ENCODE measurements at regions not wholly inside any gene's neighbourhood (a gene's known extent, or its start where the extent isn't known, plus 50 kb on each side); places are given as distances from the start of the nearest gene placed in this dataset.

DNA sequence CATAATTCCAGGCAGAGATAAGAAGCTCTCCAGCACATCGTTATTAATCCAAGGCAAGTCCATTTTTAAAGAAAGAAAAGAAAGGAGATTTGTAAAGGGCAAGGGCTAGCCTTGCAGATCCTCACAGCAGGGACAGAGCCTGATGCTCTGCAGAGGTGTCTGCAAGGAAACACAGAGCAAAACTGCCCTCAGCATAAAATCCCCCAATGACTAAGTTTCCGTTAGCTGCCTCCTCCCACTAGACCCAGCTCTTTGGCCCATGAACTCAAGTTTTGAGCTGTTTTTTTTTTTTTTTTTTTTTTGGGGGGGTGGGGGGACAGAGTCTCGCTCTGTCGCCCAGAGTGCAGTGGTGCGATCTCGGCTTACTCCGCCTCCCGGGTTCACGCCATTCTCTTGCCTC, 300.7 kb downstream of the MTERF1 start:
- no peaks in the 10 kb centered on the region for H3K27me3 Mint-ChIP-seq (ENCODE audit: low read depth)
- no peak overlapping the region for H3K4me3 Mint-ChIP-seq
- TF ChIP-seq NR2C2 (CRISPR knock-in tag; IDR thresholded peaks at IDR 0.05): no peak
- TF ChIP-seq, protein P1, sequence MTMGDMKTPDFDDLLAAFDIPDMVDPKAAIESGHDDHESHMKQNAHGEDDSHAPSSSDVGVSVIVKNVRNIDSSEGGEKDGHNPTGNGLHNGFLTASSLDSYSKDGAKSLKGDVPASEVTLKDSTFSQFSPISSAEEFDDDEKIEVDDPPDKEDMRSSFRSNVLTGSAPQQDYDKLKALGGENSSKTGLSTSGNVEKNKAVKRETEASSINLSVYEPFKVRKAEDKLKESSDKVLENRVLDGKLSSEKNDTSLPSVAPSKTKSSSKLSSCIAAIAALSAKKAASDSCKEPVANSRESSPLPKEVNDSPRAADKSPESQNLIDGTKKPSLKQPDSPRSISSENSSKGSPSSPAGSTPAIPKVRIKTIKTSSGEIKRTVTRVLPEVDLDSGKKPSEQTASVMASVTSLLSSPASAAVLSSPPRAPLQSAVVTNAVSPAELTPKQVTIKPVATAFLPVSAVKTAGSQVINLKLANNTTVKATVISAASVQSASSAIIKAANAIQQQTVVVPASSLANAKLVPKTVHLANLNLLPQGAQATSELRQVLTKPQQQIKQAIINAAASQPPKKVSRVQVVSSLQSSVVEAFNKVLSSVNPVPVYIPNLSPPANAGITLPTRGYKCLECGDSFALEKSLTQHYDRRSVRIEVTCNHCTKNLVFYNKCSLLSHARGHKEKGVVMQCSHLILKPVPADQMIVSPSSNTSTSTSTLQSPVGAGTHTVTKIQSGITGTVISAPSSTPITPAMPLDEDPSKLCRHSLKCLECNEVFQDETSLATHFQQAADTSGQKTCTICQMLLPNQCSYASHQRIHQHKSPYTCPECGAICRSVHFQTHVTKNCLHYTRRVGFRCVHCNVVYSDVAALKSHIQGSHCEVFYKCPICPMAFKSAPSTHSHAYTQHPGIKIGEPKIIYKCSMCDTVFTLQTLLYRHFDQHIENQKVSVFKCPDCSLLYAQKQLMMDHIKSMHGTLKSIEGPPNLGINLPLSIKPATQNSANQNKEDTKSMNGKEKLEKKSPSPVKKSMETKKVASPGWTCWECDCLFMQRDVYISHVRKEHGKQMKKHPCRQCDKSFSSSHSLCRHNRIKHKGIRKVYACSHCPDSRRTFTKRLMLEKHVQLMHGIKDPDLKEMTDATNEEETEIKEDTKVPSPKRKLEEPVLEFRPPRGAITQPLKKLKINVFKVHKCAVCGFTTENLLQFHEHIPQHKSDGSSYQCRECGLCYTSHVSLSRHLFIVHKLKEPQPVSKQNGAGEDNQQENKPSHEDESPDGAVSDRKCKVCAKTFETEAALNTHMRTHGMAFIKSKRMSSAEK (CRISPR knock-in tag; IDR thresholded peaks at IDR 0.05; ENCODE audit: borderline replicate concordance): no peak
- ATAC-seq (no peak), DNase-seq (ENCODE audit: low spot score) (no peak)
- H3K9me3 Mint-ChIP-seq: peaks cover 13% of the 10 kb centered on the region
- ChIA-PET POLR2A (interaction anchor here (0.7 kb wide), 1 partner anchor 24 kb away, joined by 5 read pairs; no protein-coding TSS in a partner anchor), CTCF (no interaction called here)
- no peak overlapping the region for H3K27ac Mint-ChIP-seq
- peaks cover 28% of the 10 kb centered on the region for H3K4me1 Mint-ChIP-seq
- H3K36me3 Mint-ChIP-seq: 0 out of 2 replicates have a peak, but pooled peaks cover 3% of the 10 kb centered on the region

DNA sequence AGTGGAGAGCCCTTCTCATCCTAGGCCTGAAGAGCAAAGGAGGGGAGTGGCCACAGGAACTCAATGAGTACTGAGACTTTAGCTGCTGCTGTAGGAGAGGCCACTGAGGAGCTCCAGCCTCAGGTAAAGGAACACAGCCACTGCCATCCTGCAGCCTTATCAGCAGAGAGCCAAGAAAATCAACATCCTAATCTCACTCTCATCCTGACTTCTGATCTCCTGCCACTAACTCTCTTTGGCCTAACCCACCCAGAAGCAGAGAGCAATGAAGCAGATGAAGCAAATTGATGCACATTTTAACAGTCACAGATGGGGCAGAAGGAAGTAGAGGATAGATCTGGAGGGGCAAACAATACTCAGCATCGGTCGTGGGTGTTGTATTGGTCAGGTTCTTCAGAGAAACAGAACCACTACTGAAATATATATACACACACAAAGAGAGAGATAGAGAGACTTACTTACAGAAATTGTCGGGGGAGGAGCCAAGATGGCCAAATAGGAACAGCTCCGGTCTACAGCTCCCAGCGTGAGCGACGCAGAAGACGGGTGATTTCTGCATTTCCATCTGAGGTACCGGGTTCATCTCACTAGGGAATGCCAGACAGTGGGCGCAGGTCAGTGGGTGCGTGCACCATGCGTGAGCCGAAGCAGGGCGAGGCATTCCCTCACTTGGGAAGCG, 297.6 kb downstream of the MTERF1 start:
- ATAC-seq (peak; percentile 84), DNase-seq (ENCODE audit: low spot score) (no peak)
- Mint-ChIP-seq H3K4me1 (peaks cover 28% of the 10 kb centered on the region), H3K27me3 (ENCODE audit: low read depth) (no peaks in the 10 kb centered on the region), H3K36me3 (0 out of 2 replicates have a peak, but pooled peaks cover 3% of the 10 kb centered on the region), H3K9me3 (0 out of 2 replicates have a peak, but pooled peaks cover 3% of the 10 kb centered on the region), H3K27ac (peak overlapping the region; percentile 75), H3K4me3 (peak overlapping the region; percentile 59)
- POLR2A ChIA-PET: no interaction called here
- TF ChIP-seq, protein P2, sequence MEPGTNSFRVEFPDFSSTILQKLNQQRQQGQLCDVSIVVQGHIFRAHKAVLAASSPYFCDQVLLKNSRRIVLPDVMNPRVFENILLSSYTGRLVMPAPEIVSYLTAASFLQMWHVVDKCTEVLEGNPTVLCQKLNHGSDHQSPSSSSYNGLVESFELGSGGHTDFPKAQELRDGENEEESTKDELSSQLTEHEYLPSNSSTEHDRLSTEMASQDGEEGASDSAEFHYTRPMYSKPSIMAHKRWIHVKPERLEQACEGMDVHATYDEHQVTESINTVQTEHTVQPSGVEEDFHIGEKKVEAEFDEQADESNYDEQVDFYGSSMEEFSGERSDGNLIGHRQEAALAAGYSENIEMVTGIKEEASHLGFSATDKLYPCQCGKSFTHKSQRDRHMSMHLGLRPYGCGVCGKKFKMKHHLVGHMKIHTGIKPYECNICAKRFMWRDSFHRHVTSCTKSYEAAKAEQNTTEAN (CRISPR knock-in tag; IDR thresholded peaks at IDR 0.05): no peak
- TF ChIP-seq FOXK1 (CRISPR knock-in tag; IDR thresholded peaks at IDR 0.05): no peak
- no peak for TF ChIP-seq ZNF281 (CRISPR knock-in tag; IDR thresholded peaks at IDR 0.05)
- TF ChIP-seq GABPB1 (CRISPR knock-in tag; IDR thresholded peaks at IDR 0.05): no peak
- TF ChIP-seq, protein P3, sequence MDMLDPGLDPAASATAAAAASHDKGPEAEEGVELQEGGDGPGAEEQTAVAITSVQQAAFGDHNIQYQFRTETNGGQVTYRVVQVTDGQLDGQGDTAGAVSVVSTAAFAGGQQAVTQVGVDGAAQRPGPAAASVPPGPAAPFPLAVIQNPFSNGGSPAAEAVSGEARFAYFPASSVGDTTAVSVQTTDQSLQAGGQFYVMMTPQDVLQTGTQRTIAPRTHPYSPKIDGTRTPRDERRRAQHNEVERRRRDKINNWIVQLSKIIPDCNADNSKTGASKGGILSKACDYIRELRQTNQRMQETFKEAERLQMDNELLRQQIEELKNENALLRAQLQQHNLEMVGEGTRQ (CRISPR knock-in tag; IDR thresholded peaks at IDR 0.05): no peak
- TF ChIP-seq, protein P4, sequence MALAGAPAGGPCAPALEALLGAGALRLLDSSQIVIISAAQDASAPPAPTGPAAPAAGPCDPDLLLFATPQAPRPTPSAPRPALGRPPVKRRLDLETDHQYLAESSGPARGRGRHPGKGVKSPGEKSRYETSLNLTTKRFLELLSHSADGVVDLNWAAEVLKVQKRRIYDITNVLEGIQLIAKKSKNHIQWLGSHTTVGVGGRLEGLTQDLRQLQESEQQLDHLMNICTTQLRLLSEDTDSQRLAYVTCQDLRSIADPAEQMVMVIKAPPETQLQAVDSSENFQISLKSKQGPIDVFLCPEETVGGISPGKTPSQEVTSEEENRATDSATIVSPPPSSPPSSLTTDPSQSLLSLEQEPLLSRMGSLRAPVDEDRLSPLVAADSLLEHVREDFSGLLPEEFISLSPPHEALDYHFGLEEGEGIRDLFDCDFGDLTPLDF (CRISPR knock-in tag; IDR thresholded peaks at IDR 0.05): no peak
- no peak for TF ChIP-seq NR3C1 (CRISPR knock-in tag; conservative IDR thresholded peaks at IDR 0.05; ENCODE audit: low read depth)
- no peak for TF ChIP-seq OVOL2 (CRISPR knock-in tag; IDR thresholded peaks at IDR 0.05; ENCODE audit: borderline replicate concordance)
- no peak for TF ChIP-seq IRF1 (CRISPR knock-in tag; IDR thresholded peaks at IDR 0.05)
- CTCF ChIA-PET: no interaction called here
